Stimulated activated CD8-positive, alpha-beta memory T cell treated with anti-CD3 and anti-CD28 coated beads, Interleukin-15, amount 100 ng/mL, for 48 hours (primary cell): ENCODE measurements at regions not wholly inside any gene's neighbourhood (a gene's known extent, or its start where the extent isn't known, plus 50 kb on each side); places are given as distances from the start of the nearest gene placed in this dataset.
"Not testable (repeated sequence)": the region's sequence is repeated elsewhere in the genome, so short reads cannot be mapped to it uniquely, and the experiment has no call there.

Experiments
- DNase-seq, 2 donors: peaks; one replicate each; pipeline ENCODE4 v3.0.0-alpha.2; 2020; ENCODE audit warnings: low read depth in 2 of 2

DNA sequence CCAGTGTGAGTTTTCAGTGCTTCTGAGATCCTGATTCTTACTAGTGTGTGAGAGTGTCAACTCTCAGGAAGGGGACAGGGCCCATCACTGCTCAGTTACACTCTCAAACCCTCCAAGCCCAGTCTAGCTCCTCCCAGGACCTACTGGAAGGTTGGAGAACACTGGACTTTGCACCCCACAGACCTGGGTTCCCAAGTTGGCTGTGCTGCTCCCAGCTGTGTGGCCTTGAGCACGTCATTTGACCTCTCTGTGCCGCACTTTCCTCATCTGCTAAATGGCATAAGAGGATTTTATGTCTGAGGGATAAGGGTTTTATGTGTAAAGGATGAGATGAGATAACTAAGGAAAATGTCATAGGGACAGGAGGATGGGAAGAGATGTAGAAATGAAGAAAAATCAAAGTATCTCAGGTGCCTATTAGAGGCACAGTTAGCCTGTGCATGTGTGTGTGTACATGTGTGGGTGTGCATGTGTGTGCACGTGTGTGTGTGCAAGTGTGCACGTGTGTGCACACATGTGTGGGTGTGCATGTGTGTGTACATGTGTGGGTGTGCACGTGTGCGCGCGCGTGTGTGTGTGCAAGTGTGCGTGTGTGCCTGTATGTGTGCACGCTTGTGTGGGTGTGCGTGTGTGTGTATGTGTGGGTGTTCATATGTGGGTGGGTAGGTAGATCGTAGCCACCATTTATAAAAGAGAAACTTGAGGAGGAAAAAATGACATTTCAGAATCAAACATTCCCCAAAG, 108.0 kb upstream of the GRK3 start:
- DNase-seq = not testable (repeated sequence)

DNA sequence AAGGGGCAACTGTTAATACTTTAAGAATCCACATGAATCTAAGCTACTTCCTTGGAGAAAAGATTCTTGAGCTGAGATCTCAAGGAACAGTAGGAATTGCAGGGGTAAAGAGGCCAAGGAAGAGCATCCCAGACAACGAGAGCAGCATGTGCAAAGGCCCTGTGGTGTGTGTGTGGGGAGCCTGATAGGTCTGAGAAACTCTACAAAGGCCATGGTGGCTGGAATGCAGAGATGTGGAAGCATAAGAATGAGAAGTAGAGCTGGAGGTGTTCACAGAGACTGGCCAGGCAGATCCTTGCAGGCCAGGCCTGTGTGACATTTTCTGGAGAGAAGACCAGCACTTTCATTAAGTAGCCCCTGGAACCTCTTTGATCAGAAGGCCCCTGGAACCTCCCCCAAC, 105.8 kb upstream of the GRK3 start:
- DNase-seq = not testable (repeated sequence)

DNA sequence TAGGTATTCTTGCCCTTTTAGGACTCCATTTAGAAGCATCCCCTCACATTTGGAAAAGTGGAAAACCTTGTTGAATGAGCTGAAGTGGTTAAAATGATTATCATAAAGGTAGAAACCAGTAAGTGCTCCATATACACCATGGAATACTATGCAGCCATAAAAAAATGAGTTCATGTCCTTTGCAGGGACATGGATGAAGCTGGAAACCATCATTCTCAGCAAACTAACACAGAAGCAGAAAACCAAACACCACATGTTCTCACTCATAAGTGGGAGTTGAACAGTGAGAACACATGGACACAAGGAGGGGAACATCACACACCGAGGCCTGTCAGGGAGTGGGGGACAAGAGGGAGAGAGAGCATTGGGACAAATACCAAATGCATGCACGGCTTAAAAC, 103.8 kb upstream of the GRK3 start:
- DNase-seq = not testable (repeated sequence)

DNA sequence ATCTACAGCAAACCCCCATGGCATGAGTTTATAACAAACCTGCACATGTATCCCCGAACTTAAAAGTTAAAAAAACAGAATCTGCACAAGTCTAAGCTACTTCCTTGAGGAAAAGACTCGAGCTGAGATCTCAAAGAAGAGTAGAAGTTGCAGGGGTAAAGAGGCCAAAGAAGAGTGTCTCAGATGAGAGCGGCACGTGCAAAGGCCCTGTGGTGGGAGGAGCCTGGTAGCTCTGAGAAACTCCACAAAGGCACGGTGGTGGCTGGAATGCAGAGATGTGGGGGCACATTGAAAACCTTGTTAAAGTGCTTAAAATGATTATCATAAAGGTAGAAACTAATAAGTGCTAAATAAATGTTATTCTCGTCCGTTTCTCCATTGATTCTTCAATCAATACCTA, 103.2 kb upstream of the GRK3 start:
- no peak for DNase-seq

DNA sequence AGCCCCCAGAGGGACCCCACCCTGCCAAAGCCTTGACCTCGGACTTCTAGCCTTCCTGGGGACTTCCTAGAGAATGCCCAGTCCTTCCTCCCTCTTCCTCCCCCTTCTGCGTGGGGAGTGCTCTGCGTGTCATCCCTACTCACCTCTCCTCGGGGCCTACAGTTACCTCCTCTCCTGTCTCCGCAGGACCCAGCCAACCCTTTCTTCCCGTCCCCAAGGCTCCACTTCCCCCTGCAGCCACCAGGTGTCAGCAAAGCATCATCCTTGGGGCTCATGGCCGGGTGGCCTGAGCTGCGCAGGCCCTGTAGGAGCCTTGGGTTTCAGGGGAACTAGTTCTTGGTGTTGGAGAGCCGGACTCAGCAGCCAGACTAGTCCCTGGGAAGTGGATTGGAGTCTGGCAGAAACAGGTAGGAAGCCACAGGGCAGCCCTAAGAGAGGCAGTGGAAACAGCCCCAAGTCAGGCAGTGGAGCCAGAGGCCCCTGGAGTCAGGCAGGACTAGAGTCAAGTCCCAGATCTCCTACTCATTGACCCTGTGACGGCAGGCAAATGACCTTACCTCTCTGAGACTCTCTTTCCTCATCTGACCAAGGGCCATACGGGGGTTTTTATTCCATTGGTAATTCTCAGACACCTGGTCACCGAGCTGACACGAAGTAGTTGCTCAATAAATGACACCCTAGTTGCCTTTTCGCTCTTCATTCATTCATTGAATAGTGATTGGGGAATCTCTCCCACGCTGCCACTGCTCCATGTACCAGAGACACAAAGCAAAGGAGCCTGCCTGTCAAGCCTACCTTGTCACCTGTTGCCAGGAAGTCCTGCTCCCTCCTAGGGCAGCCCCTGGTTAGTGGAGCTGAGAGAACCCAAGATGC, 101.8 kb upstream of the GRK3 start:
- DNase-seq = peak; percentile 59 to 60

DNA sequence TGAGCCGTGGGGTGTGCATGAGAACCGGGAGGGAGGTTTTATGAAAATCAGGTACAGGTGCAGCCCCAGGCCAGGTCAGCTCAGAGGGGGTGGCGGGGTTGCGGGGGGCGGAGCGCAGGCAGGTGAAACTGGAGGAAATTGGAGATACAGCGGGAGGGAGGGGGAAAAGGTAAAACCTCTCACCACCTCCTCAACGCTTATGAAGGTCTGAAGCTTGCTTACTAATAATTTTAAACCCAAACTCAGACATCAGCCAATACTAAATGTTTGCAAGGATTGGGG, 101.2 kb upstream of the GRK3 start:
- not testable (repeated sequence) for DNase-seq

DNA sequence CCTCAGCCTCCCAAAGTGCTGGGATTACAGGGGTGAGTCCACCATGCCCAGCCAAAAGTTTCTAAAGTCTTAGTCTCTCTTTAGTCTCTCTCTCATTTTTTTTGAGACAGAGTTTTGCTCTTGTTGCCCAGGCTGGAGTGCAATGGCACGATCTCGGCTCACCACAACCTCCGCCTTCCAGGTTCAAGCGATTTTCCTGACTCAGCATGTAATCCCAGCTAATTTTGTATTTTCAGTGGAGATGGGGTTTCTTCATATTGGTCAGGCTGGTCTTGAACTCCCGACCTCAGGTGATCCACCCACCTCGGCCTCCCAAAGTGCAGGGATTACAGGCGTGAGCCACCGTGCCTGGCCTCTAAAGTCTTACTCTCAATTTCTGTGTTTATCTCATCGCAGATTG, 100.1 kb upstream of the GRK3 start:
- DNase-seq = not testable (repeated sequence)

DNA sequence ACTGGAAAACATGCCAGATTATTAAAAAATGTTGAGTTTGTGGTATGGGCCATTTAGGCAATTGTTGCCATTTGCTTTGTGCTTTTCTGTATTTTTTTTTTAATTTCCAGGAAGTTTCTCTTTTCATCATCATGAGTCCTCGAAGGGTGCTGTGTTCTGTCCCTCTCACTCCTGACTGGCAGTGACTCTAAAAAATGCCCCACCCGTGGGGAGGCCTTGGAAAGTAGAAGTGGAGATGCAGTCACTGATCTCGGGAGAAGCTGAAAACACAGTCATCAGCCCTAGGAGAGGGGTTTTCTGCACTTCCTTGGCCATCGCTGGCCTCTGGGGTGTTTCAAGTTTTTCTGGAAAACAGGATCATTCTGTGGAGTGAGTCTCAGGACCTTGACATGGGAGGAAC, 98.5 kb upstream of the GRK3 start:
- DNase-seq = no peak

DNA sequence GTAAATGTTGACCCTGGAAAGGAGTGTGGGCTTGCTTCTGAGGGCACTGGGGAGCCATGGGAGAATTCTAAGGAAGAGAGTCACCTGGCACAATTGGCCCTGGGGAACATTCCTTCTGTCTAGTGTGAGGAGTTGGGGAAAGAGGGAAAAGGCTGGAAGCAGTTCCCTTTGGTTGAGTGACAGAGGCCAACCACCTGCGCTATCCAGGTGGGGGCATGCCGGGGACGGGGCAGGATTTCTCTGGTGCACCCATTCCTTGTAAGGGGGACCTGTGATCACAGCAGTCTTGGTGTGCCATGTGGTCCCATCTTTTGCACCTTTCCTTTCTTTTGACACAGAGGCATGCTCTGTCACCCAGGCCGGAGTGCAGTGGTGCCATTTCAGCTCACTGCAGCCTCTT, 92.1 kb upstream of the GRK3 start:
- DNase-seq = no peak

DNA sequence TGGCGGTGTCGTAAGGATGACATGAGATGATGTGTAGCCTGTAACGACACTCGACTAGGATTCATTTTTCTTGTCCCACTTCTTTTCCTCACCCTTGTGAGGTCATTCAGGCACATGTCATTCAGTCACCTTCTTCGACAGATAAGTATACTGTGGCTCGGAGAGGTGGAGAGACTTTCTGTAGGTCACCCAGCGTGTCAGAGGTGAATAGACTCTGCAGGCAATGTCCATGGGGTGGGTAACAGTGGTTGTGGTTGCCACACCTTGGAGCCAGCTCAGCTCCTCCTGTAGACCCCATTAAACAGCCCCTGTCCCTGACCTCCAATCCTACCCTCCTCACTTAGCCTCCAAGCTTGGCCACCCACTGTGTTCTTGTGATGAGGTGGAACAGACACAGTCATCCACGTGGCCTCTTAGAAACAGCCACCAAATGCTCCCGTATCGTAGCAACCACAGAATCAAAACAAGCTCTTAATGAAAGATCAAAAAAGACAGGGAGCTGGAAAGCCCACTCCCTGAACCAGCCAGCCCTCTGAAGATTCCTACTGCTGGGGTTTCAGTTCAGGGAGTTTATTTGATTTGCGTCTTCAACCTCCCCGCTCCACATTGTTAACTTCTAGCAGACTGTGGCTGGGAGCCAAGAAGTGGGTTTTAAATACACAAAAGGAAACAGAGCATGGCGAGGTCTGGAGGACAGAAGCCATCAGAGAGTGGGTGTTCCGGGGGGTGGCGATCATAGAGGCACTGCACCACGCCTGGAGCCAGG, 89.0 kb upstream of the GRK3 start:
- no peak for DNase-seq

DNA sequence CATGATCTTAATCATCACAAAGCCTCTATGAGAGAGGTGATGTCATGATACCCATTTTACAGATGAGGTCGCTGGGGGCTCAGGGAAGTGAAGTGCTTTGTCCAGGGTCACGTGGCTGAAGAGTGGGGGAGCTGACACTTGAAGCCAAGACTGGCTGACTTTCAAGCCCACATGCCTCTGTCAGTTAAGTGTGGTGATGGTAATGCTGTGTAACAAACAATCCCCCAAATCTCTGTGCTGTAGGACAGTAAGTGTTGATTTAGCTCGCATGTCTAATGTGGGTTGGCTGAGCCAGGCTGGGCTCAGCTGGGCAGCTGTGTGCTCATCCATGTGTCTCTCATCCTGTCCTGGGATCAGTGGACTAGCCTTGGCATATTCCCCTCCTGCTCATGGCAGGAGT, 87.1 kb upstream of the GRK3 start:
- no peak for DNase-seq

DNA sequence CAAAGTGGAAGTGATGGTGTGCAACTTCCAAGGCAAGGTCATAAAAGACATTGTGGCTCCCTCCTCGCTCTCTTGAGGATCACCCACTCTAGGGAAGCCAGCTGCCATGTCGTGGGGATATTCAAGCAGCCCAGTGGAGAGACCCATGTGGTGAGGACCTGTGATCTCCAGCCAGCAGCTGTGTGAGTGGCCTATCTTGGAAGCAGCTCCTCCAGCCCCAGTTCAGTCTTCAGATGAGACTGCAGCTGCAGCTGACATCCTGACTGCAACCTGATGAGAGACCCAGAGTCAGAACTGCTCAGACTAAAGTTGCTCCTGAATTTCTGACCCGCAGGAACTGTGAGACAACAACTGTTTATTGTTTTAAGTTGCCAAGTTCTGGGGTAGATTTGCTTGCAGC, 86.4 kb upstream of the GRK3 start:
- DNase-seq = no peak

DNA sequence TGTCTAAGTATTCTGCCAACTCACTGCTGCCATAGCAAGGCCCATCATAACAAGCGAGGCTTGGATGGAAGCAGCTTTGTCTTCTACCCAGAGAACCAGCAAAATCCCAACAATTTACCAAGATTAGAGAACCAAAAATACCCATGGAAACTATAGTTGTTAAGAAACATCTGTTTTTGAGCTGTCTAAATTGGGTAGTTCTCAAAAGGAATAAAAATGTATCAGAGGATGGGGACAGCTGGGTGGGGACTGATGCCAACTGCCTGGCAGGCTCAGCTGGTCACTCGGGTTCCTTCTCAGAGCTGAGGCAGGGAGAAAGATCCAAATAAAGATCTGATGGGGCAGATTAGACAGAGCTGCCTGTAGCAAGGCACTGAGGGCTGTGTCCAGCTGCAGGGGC, 85.9 kb upstream of the GRK3 start:
- DNase-seq = no peak

DNA sequence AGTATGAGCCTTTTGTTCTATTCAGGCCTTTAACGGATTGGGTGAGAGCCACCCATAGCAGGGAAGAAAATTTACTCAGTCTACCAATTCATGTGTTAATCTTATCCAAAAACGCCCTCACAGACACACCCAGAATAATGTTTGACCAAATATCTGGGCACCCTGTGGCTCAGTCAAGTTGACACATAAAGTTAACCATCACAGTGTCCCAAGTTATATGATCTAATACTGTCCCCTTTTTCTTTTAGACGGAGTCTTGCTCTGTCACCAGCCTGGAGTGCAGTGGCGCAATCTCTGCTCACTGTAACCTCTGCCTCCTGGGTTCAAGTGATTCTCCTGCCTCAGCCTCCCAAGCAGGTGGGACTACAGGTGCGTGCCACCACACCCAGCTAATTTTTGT, 83.6 kb upstream of the GRK3 start:
- not testable (repeated sequence) for DNase-seq

DNA sequence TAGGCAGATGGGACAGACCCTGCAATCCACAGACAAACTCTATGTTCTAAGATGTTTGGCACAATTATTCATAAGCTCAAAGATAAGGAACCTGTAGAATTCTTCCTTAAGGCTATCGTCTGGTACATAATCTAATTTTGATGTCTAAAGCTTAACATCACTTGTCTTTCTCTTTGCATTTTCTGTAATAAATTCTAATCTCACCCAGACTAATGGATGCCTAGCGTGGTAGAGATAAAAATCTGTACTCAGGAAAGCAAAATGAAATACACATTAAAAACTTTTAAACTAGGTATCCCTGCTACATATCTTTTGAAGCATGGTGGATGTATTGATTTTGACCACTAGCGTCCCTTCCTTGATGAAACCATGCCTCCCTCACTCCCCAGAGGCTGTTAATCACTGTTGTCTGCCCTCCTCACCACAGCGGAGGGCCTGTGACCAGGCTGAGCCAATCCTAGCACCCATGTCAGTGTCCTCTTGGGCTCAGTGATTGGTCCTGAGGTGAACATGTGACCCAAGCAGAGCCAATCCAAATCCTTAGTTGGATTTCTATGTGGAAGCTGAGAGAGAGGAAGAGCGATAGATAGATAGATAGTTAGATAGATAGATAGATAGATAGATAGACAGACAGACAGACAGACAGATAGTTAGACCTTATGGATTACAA, 82.2 kb upstream of the GRK3 start:
- DNase-seq = no peak

DNA sequence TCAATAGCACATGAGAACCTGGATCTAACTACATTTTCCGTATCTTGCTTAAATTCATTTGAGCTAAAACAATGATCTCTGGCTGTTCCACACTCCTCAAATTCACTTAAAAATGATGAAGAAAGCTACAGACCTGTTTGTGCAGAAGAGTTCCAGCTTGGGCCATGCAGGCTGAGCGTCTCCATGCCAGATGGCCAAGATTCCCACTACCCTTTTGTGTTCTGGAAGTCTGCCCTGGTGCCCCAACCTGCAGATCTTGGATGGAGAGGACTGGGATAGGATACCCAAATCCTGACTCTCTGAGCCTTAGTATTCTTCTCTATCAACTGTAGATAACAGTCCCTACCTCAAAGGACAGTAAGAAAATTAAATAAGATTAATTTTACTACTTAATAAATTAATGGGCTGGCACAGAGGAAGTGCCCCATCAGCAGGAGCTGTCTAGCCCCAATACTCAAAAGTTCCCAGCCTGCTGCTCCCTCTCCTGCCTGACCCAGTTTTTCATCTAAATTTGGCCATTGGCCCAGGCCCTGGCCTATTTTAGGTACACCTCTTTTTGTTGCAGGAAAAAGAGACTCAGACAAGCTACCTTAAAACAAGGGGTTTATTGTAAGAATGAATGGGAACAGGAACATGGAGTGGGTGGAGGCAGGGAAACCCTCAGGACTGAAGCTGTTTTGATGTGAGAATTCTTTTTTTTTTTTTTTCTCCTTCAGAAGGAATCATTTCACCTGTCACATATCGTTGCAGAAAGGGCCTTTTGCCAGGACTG, 81.4 kb upstream of the GRK3 start:
- no peak for DNase-seq

DNA sequence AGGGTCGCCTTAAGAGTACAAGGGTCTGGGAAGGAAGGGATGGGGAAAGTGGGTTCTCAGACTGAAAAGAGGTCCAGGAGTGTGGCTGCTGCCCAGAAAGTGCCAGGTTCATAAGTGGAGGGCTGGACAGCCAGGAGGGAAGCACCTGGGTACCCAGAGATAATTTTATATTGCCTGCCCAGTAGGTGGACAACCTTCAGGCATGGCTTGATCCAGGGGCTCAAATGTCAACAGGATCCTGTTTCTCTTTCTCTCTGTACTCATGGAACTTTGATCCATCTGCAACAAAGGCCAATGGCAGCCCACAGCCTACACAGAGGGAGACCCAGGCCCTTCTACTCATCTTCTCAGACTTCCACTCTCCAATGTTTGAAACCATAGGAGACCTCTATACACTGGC, 80.5 kb upstream of the GRK3 start:
- no peak for DNase-seq

DNA sequence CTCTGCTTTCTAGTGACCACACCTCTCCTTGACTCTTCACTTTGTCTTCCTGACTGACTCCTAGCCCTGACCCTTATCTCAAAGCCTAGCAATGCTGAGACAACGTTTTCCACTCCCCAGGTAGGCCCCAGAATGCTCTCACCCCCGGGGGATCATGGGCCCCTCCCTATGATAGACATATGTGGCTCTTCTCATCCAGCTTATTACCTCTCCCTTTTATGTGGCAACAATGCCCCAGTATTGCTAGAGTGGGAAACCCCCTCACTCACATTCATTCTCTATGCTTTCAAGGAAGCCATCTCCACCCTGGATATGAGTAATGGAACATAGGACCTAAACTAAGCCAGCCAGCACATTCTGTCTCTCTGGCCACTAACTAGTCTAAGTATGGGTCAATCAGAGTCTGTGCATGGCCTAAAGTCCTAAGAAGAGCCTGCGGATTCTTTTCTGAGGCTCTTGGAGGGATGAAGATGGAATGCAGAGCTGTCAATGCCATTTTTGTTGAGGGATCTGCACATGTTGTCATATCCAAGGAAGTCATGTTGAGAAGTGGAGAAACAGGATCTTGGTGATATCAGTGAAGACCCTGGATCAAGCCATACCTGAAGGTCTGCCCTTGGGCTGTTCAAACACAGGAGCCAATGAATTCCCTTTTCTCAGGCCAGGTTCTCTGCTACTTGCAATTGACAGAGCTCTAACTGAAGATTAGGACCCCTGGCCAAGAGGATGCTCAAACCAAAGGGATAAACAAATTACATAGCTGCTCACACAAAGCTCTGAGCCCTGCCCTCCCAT, 79.8 kb upstream of the GRK3 start:
- peak; percentile 32 to 40 for DNase-seq

DNA sequence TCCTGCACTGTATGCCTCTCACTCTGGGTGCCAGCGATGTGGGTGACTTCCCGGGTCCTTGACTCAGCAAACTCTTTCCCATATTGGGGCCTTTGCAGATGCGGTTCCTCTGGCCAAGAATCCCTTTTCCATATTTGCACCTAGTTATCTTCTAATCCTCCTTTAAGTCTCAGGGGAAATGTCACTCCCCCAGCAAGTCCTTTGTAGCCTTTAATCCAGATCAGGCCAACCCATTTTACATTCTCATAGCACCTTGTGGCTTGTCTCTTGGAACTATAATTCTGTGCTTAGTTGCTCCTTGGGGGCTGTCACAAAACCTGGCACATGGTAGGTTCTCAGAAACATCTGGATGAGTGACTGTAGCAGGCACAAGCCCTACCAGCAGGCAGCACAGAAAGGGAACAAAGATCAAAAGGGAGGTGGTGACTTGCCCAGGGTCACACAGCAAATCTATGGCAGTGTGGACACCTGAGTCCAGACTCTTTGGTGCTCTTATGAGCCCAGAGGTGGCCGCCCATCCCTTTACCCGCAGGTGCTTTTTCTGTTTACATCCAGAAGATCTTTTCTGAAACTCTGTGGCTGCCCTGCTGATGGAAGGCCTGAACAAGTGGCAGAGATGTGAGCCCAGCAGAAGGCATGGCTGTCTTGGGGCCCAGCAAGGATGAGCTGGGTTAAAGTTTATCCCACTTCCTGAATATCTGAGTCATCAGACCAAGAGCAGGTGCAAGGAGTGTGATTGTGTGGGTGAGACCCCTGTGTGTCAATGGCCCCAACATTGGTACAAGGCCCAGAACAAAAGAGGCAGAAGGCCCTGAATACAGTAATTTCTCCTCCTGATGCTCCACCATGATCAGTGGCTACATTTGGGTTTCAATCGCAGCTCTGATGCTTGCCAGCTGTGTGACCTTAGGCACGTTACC, 78.6 kb upstream of the GRK3 start:
- peak; percentile 31 to 38 for DNase-seq
